Mesendoderm (in vitro differentiated cells): ENCODE measurements at regions not wholly inside any gene's neighbourhood (a gene's known extent, or its start where the extent isn't known, plus 50 kb on each side); places are given as distances from the start of the nearest gene placed in this dataset.

Experiments
- DNase-seq: peaks from one replicate; pipeline ENCODE4 v3.0.0; 2013
- H2AK5ac ChIP-seq: 2 replicates; pipeline ENCODE4 v1.6.1; 2013; ENCODE audit warnings: low read length, inconsistent platforms
- H2BK120ac ChIP-seq: 2 replicates; pipeline ENCODE4 v1.6.1; 2013; ENCODE audit warnings: low read depth, mild to moderate bottlenecking, low read length, moderate library complexity, mixed read lengths
- H2BK15ac ChIP-seq: replicated peaks from 2 replicates; pipeline ENCODE4 v1.6.1; 2013; ENCODE audit warnings: low read depth, mild to moderate bottlenecking, moderate library complexity
- H2BK5ac ChIP-seq: 2 replicates; pipeline ENCODE4 v1.6.1; 2013; ENCODE audit warnings: low read length, inconsistent platforms
- H3K18ac ChIP-seq: 2 replicates; pipeline ENCODE4 v1.6.1; 2013; ENCODE audit warnings: mild to moderate bottlenecking, low read length, mixed read lengths
- H3K23ac ChIP-seq: one replicate; pipeline ENCODE4 v1.6.1; 2013; ENCODE audit warnings: low read length
- H3K27ac ChIP-seq: 2 replicates; pipeline ENCODE4 v1.5.1; 2013; ENCODE audit warnings: low read depth, mild to moderate bottlenecking, inconsistent platforms, low read length, moderate library complexity
- H3K27me3 ChIP-seq: 2 replicates; pipeline ENCODE4 v1.6.1; 2013; ENCODE audit warnings: low read length, control low read depth, mild to moderate bottlenecking, inconsistent platforms; ENCODE audit not compliant: insufficient read depth, poor library complexity
- H3K36me3 ChIP-seq: 2 replicates; pipeline ENCODE4 v1.6.1; 2013; ENCODE audit warnings: low read length, inconsistent platforms; ENCODE audit not compliant: control insufficient read depth, insufficient read depth
- H3K4ac ChIP-seq: one replicate; pipeline ENCODE4 v1.6.1; 2013; ENCODE audit warnings: low read depth, mild to moderate bottlenecking, low read length, moderate library complexity
- H3K4me1 ChIP-seq: 2 replicates; pipeline ENCODE4 v1.6.1; 2013; ENCODE audit warnings: low read depth, low read length, inconsistent platforms; ENCODE audit not compliant: control insufficient read depth
- H3K4me2 ChIP-seq: 2 replicates; pipeline ENCODE4 v1.6.1; 2013; ENCODE audit warnings: low read length
- H3K4me3 ChIP-seq: 2 replicates; pipeline ENCODE4 v1.5.1; 2013; ENCODE audit warnings: mild to moderate bottlenecking, low read length
- H3K56ac ChIP-seq: one replicate; pipeline ENCODE4 v1.6.1; 2013; ENCODE audit warnings: low read length
- H3K79me1 ChIP-seq: 2 replicates; pipeline ENCODE4 v1.6.1; 2013; ENCODE audit warnings: low read length, inconsistent platforms
- H3K79me2 ChIP-seq: 2 replicates; pipeline ENCODE4 v1.6.1; 2013; ENCODE audit warnings: mild to moderate bottlenecking, low read length; ENCODE audit not compliant: control insufficient read depth, insufficient read depth
- H3K9ac ChIP-seq: 2 replicates; pipeline ENCODE4 v1.6.1; 2013; ENCODE audit warnings: low read length, inconsistent platforms
- H4K5ac ChIP-seq: one replicate; pipeline ENCODE4 v1.6.1; 2013; ENCODE audit warnings: low read length
- H4K8ac ChIP-seq: one replicate; pipeline ENCODE4 v1.6.1; 2013; ENCODE audit warnings: low read depth, mild to moderate bottlenecking, control low read depth, low read length, moderate library complexity
- WGBS: extraction: QIAGEN DNeasy Blood & Tissue Kit; methylation state at CpG from one replicate; pipeline ENCODE4 v1.1.7; 2013; ENCODE audit warnings: low lambda C conversion rate, missing lambda C conversion rate; ENCODE audit not compliant: insufficient coverage; ENCODE audit errors: extremely low coverage; 5-methylcytosine and 5-hydroxymethylcytosine counted together

GRCh38 chr13:107767119-107767518 lies 448.2 kb downstream of the LIG4 start:
- H2BK15ac ChIP-seq = no peak overlapping the region
- H4K8ac ChIP-seq = no peak overlapping the region
- no peak overlapping the region for H3K4ac ChIP-seq
- H3K27ac ChIP-seq = no peak overlapping the region
- DNase-seq = peak; percentile 82
- H2BK120ac ChIP-seq = no peak overlapping the region
- no peaks in the 10 kb centered on the region for H3K36me3 ChIP-seq
- no peaks in the 10 kb centered on the region for H3K4me1 ChIP-seq
- no peak overlapping the region for H3K4me2 ChIP-seq
- H3K23ac ChIP-seq = no peak overlapping the region
- H3K79me2 ChIP-seq = no peaks in the 10 kb centered on the region
- H3K56ac ChIP-seq = no peak overlapping the region
- WGBS = no CpG with 5 or more reads among the region's 3 CpGs
- no peak overlapping the region for H2AK5ac ChIP-seq
- no peaks in the 10 kb centered on the region for H3K27me3 ChIP-seq
- no peak overlapping the region for H3K9ac ChIP-seq
- H4K5ac ChIP-seq = no peak overlapping the region
- no peaks in the 10 kb centered on the region for H3K79me1 ChIP-seq
- no peak overlapping the region for H2BK5ac ChIP-seq
- H3K18ac ChIP-seq = peak overlapping the region; percentile 30
- no peak overlapping the region for H3K4me3 ChIP-seq

- DNase-seq = no peak
- WGBS = no CpG with 5 or more reads among the region's 6 CpGs
- H3K18ac ChIP-seq = no peak overlapping the region
- no peak overlapping the region for H3K4me2 ChIP-seq
- H3K4ac ChIP-seq = no peak overlapping the region
- H3K27ac ChIP-seq = no peak overlapping the region
- H3K56ac ChIP-seq = no peak overlapping the region
- H2BK5ac ChIP-seq = no peak overlapping the region
- H3K79me2 ChIP-seq = no peaks in the 10 kb centered on the region
- no peak overlapping the region for H3K4me3 ChIP-seq
- no peak overlapping the region for H3K9ac ChIP-seq
- no peaks in the 10 kb centered on the region for H3K79me1 ChIP-seq
- H2AK5ac ChIP-seq = no peak overlapping the region
- no peak overlapping the region for H2BK120ac ChIP-seq
- H2BK15ac ChIP-seq = no peak overlapping the region
- no peak overlapping the region for H4K8ac ChIP-seq
- no peaks in the 10 kb centered on the region for H3K4me1 ChIP-seq
- no peaks in the 10 kb centered on the region for H3K27me3 ChIP-seq
- no peak overlapping the region for H4K5ac ChIP-seq
- no peaks in the 10 kb centered on the region for H3K36me3 ChIP-seq
- no peak overlapping the region for H3K23ac ChIP-seq
Observed at GRCh38 chr13:107765724-107766401, 449.5 kb downstream of the LIG4 start.

- H2BK5ac ChIP-seq = no peak overlapping the region
- no peak overlapping the region for H4K5ac ChIP-seq
- no peak overlapping the region for H3K9ac ChIP-seq
- H2BK120ac ChIP-seq = no peak overlapping the region
- no peak overlapping the region for H3K4me2 ChIP-seq
- no peak overlapping the region for H2AK5ac ChIP-seq
- H3K36me3 ChIP-seq = no peaks in the 10 kb centered on the region
- no CpG with 5 or more reads among the region's 1 CpG for WGBS
- H3K56ac ChIP-seq = no peak overlapping the region
- no peaks in the 10 kb centered on the region for H3K4me1 ChIP-seq
- no peak overlapping the region for H2BK15ac ChIP-seq
- no peak overlapping the region for H3K23ac ChIP-seq
- no peak overlapping the region for H3K18ac ChIP-seq
- H4K8ac ChIP-seq = no peak overlapping the region
- no peak overlapping the region for H3K4ac ChIP-seq
- H3K79me1 ChIP-seq = no peaks in the 10 kb centered on the region
- no peak overlapping the region for H3K4me3 ChIP-seq
- H3K27me3 ChIP-seq = no peaks in the 10 kb centered on the region
- H3K79me2 ChIP-seq = no peaks in the 10 kb centered on the region
- no peak for DNase-seq
- no peak overlapping the region for H3K27ac ChIP-seq
Observed at GRCh38 chr13:107764046-107764445, 451.3 kb downstream of the LIG4 start.

GRCh38 chr13:107753748-107754147 lies 461.6 kb downstream of the LIG4 start:
- H3K18ac ChIP-seq = no peak overlapping the region
- no peak overlapping the region for H2BK120ac ChIP-seq
- H3K27ac ChIP-seq = no peak overlapping the region
- no peak overlapping the region for H2AK5ac ChIP-seq
- no peak overlapping the region for H3K4ac ChIP-seq
- no peak overlapping the region for H2BK5ac ChIP-seq
- H3K4me1 ChIP-seq = no peaks in the 10 kb centered on the region
- no peaks in the 10 kb centered on the region for H3K27me3 ChIP-seq
- no peak overlapping the region for H3K4me3 ChIP-seq
- H3K36me3 ChIP-seq = no peaks in the 10 kb centered on the region
- H3K79me1 ChIP-seq = peaks cover 2% of the 10 kb centered on the region
- H3K56ac ChIP-seq = no peak overlapping the region
- peak; percentile 33 for DNase-seq
- H3K9ac ChIP-seq = no peak overlapping the region
- no peaks in the 10 kb centered on the region for H3K79me2 ChIP-seq
- H4K8ac ChIP-seq = no peak overlapping the region
- no peak overlapping the region for H3K23ac ChIP-seq
- no peak overlapping the region for H2BK15ac ChIP-seq
- H3K4me2 ChIP-seq = no peak overlapping the region
- H4K5ac ChIP-seq = no peak overlapping the region
- WGBS = no CpG with 5 or more reads among the region's 3 CpGs

GRCh38 chr13:107753291-107753690 lies 462.0 kb downstream of the LIG4 start:
- no peak overlapping the region for H3K56ac ChIP-seq
- H3K4me2 ChIP-seq = no peak overlapping the region
- no peaks in the 10 kb centered on the region for H3K27me3 ChIP-seq
- no peak for DNase-seq
- H2AK5ac ChIP-seq = no peak overlapping the region
- no peak overlapping the region for H2BK5ac ChIP-seq
- no peak overlapping the region for H3K4ac ChIP-seq
- no peak overlapping the region for H4K8ac ChIP-seq
- H4K5ac ChIP-seq = no peak overlapping the region
- peaks cover 2% of the 10 kb centered on the region for H3K79me1 ChIP-seq
- H3K79me2 ChIP-seq = no peaks in the 10 kb centered on the region
- no peaks in the 10 kb centered on the region for H3K36me3 ChIP-seq
- H2BK120ac ChIP-seq = no peak overlapping the region
- H3K27ac ChIP-seq = no peak overlapping the region
- H3K18ac ChIP-seq = no peak overlapping the region
- no peak overlapping the region for H3K9ac ChIP-seq
- no peak overlapping the region for H3K23ac ChIP-seq
- no peak overlapping the region for H3K4me3 ChIP-seq
- H3K4me1 ChIP-seq = no peaks in the 10 kb centered on the region
- H2BK15ac ChIP-seq = no peak overlapping the region
- WGBS = no CpG with 5 or more reads among the region's 4 CpGs

- Histone ChIP-seq H3K4me2 (no peak overlapping the region), H3K36me3 (no peaks in the 10 kb centered on the region), H3K23ac (no peak overlapping the region), H2BK120ac (no peak overlapping the region), H3K79me1 (peaks cover 7% of the 10 kb centered on the region), H2BK5ac (no peak overlapping the region), H4K8ac (no peak overlapping the region), H3K4me3 (no peak overlapping the region), H3K27me3 (no peaks in the 10 kb centered on the region), H2AK5ac (no peak overlapping the region), H3K4ac (no peak overlapping the region), H3K9ac (no peak overlapping the region), H3K4me1 (peaks cover 8% of the 10 kb centered on the region), H3K56ac (no peak overlapping the region), H4K5ac (no peak overlapping the region), H2BK15ac (no peak overlapping the region), H3K27ac (no peak overlapping the region), H3K79me2 (no peaks in the 10 kb centered on the region), H3K18ac (no peak overlapping the region)
- DNase-seq = peak; percentile 34
- no CpG with 5 or more reads among the region's 3 CpGs for WGBS
Observed at GRCh38 chr13:107743983-107744382, 471.4 kb downstream of the LIG4 start.
